HepG2 (cell line): ENCODE measurements at regions not wholly inside any gene's neighbourhood (a gene's known extent, or its start where the extent isn't known, plus 50 kb on each side); places are given as distances from the start of the nearest gene placed in this dataset.

Source experiments
- ATAC-seq: fragments of 200-7000 bp; cut with Tn5 transposase; 3 replicates; pipeline ENCODE4 v1.9.1; 2020; ENCODE audit warnings: mild to moderate bottlenecking, moderate library complexity
- BruUV-seq: library from RNA; stranded (reverse); fragments of 400-500 nt; replicated peaks from 2 replicates; lab custom pipeline; 2021; lab: Mats Ljungman, UMichigan
- CTCF ChIA-PET: fragments of 300-600 bp; formaldehyde crosslinking; extraction: SDS; loops from one replicate; lab custom pipeline; 2021; ENCODE audit warnings: low total read pairs, inconsistent platforms, low intra/inter-chr PET ratio; lab: Yijun Ruan, JAX
- POLR2A ChIA-PET: fragments of 350-600 bp; sonication (Branson Sonifier 250); formaldehyde crosslinking; loops from one replicate; lab custom pipeline; 2020; ENCODE audit warnings: antibody characterized with exemption, inconsistent platforms; lab: Yijun Ruan, JAX
- DNase-seq: peaks from one replicate; pipeline ENCODE4 v3.0.0-alpha.2; 2015; ENCODE audit warnings: low spot score
- FAIRE-seq: peaks from 3 replicates; lab custom pipeline; 2011; peaks lifted over from hg19 to GRCh38; lab: Jason Lieb, UNC
- H2AFZ ChIP-seq: one replicate; pipeline ENCODE4 v1.6.1; 2011; ENCODE audit warnings: low read length, inconsistent platforms
- H3K27ac ChIP-seq: fragments of 300-600 bp; 3 replicates; pipeline ENCODE4 v1.8.0; 2011; ENCODE audit warnings: mixed run types, mild to moderate bottlenecking, mixed read lengths, low read length, inconsistent platforms; ENCODE audit not compliant: insufficient read depth; ENCODE audit errors: extremely low read length
- H3K27me3 ChIP-seq, 2 experiments: fragments of 200-600 bp in 1 of 2; 2 replicates in 1 of 2; 3 replicates in 1 of 2; pipeline versions ENCODE4 v1.6.0 to v1.8.0; 2011; ENCODE audit warnings: low read length in 2 of 2, mild to moderate bottlenecking in 2 of 2, moderate library complexity in 2 of 2, inconsistent platforms in 1 of 2; ENCODE audit not compliant: insufficient read depth in 2 of 2, control insufficient read depth in 1 of 2
- H3K36me3 ChIP-seq, 2 experiments: fragments of 200-600 bp in 1 of 2; replicated peaks in 1 of 2; 2 replicates in 1 of 2; 3 replicates in 1 of 2; pipeline versions ENCODE4 v1.5.1 to v1.8.0; 2011; ENCODE audit warnings: low read length in 2 of 2, inconsistent platforms in 1 of 2; ENCODE audit not compliant: insufficient read depth in 2 of 2, control insufficient read depth in 1 of 2
- H3K4me1 ChIP-seq: 2 replicates; pipeline ENCODE4 v1.5.1; 2012; ENCODE audit warnings: low read length, inconsistent platforms; ENCODE audit not compliant: insufficient read depth
- H3K4me2 ChIP-seq: 2 replicates; pipeline ENCODE4 v1.6.0; 2011; ENCODE audit warnings: low read depth, low read length, inconsistent platforms
- H3K4me3 ChIP-seq, 3 experiments: fragments of 200-600 bp in 1 of 3; sonication (generic), shearing (Covaris generic) in 1 of 3; replicated peaks in 1 of 3; 2 replicates each; pipeline ENCODE4 v1.5.1; 2011 to 2016; ENCODE audit warnings: low read length in 3 of 3, inconsistent platforms in 2 of 3, low read depth in 2 of 3, mild to moderate bottlenecking in 2 of 3, control low read depth in 1 of 3, mixed read lengths in 1 of 3; ENCODE audit not compliant: insufficient read depth in 1 of 3
- H3K79me2 ChIP-seq: one replicate; pipeline ENCODE4 v1.6.1; 2011; ENCODE audit warnings: low read length, inconsistent platforms; ENCODE audit not compliant: insufficient read depth
- H3K9ac ChIP-seq: 2 replicates; pipeline ENCODE4 v1.6.0; 2011; ENCODE audit warnings: mild to moderate bottlenecking, low read depth, low read length, inconsistent platforms; ENCODE audit not compliant: insufficient read depth
- H3K9me3 ChIP-seq: 2 replicates; pipeline ENCODE4 v1.5.1; 2012; ENCODE audit warnings: mild to moderate bottlenecking, low read length
- H4K20me1 ChIP-seq: 2 replicates; pipeline ENCODE4 v1.6.0; 2011; ENCODE audit warnings: inconsistent platforms, mild to moderate bottlenecking, low read length, moderate library complexity; ENCODE audit not compliant: insufficient read depth
- CTCF ChIP-seq: sonication (generic); formaldehyde crosslinking; IDR thresholded peaks from 2 replicates; pipeline ENCODE4 v1.5.0; 2020; ENCODE audit warnings: mild to moderate bottlenecking, missing genetic modification reagents, moderate library complexity
- KDM2A ChIP-seq: sonication (generic); formaldehyde crosslinking; IDR thresholded peaks from 2 replicates; pipeline ENCODE4 v1.4.0; 2020; ENCODE audit warnings: low read depth, missing genetic modification reagents, borderline replicate concordance
- SMC3 ChIP-seq: IDR thresholded peaks from 2 replicates; pipeline ENCODE4 v1.6.1; 2011; ENCODE audit warnings: low read length, improper control_type of control experiment
- TEAD3 ChIP-seq: optimal IDR thresholded peaks from 2 replicates; pipeline ENCODE3; 2016; ENCODE audit warnings: borderline replicate concordance
- XRCC5 ChIP-seq: fragments of 200-400 bp; formaldehyde crosslinking; optimal IDR thresholded peaks from 2 replicates; pipeline ENCODE3; 2017; ENCODE audit warnings: mild to moderate bottlenecking, low read length
- ZBTB3 ChIP-seq: sonication (generic); formaldehyde crosslinking; IDR thresholded peaks from 2 replicates; pipeline ENCODE4 v1.4.0; 2020; ENCODE audit warnings: low read depth, mild to moderate bottlenecking, moderate library complexity, missing genetic modification reagents, borderline replicate concordance
- ZBTB7A ChIP-seq: sonication (generic); formaldehyde crosslinking; IDR thresholded peaks from 2 replicates; pipeline ENCODE4 v1.8.0; 2022; ENCODE audit warnings: mild to moderate bottlenecking, missing genetic modification reagents
- ZNF614 ChIP-seq: IDR thresholded peaks from 2 replicates; pipeline ENCODE4 v1.6.1; 2018; ENCODE audit warnings: missing biosample characterization, missing genetic modification reagents, inconsistent platforms, borderline replicate concordance
- WGBS: methylation state at CpG from one replicate; pipeline ENCODE4 v1.1.6; 2017; ENCODE audit warnings: low lambda C conversion rate; 5-methylcytosine and 5-hydroxymethylcytosine counted together
- in situ Hi-C: cut with HindIII; loops from 2 replicates; pipeline ENCODE4 v1.10.0; 2017; ENCODE audit warnings: low pct_unique_long_range_greater_than_20kb; ENCODE audit not compliant: extremely low pct_ligation_motif_present
- intact Hi-C: fragments of 100-400 bp; cut with micrococcal nuclease; formaldehyde crosslinking; loops from one replicate; pipeline ENCODE4 v1.10.0; 2022; ENCODE audit not compliant: unreplicated experiment
- TF ChIP-seq, protein P1 (sequence below): IDR thresholded peaks from 2 replicates; pipeline ENCODE4 v1.4.0; 2020; ENCODE audit warnings: mild to moderate bottlenecking, missing genetic modification reagents
- TF ChIP-seq, protein P2 (sequence below): IDR thresholded peaks from 2 replicates; pipeline ENCODE4 v1.6.1; 2016; ENCODE audit warnings: missing compliant biosample characterization, missing genetic modification reagents, borderline replicate concordance
- TF ChIP-seq, protein P3 (sequence below): sonication (generic); formaldehyde crosslinking; IDR thresholded peaks from 2 replicates; pipeline ENCODE4 v1.4.0; 2020; ENCODE audit warnings: missing genetic modification reagents

DNA sequence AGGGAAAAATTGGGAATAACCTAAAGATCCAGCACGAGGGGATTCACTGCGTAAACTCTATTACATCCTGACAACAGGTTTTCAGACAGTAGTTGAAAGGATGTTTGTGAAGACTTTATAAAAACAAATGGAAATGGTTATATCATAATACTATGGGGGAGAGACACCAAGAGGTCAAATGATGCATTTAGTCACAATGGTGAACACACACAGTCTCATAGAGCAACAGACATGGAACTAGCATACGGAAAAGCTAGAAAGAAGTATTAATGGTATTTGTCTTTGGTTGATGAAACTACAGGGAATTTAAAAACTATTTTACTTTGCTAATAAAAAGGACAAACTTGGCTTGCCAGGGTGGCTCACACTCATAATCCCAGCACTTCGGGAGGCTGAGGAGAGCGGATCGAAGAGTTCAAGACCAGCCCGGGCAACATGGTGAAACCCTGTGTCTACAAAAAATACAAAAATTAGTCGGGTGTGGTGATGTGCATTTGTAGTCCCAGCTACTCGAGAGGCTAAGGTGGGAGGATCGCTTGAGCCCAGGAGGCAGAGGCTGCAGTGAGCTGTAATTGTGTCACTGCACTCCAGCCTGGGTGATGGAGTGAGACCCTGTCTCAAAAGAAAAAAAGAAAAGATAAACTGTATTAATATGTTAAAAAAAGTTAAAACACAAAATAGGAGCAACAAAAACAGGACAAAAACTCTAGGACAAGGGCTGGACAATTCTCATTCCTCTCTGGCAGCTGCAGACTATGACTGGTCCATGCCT lies 94.8 kb downstream of the MYCN start (continued):
- TF ChIP-seq, protein P1, sequence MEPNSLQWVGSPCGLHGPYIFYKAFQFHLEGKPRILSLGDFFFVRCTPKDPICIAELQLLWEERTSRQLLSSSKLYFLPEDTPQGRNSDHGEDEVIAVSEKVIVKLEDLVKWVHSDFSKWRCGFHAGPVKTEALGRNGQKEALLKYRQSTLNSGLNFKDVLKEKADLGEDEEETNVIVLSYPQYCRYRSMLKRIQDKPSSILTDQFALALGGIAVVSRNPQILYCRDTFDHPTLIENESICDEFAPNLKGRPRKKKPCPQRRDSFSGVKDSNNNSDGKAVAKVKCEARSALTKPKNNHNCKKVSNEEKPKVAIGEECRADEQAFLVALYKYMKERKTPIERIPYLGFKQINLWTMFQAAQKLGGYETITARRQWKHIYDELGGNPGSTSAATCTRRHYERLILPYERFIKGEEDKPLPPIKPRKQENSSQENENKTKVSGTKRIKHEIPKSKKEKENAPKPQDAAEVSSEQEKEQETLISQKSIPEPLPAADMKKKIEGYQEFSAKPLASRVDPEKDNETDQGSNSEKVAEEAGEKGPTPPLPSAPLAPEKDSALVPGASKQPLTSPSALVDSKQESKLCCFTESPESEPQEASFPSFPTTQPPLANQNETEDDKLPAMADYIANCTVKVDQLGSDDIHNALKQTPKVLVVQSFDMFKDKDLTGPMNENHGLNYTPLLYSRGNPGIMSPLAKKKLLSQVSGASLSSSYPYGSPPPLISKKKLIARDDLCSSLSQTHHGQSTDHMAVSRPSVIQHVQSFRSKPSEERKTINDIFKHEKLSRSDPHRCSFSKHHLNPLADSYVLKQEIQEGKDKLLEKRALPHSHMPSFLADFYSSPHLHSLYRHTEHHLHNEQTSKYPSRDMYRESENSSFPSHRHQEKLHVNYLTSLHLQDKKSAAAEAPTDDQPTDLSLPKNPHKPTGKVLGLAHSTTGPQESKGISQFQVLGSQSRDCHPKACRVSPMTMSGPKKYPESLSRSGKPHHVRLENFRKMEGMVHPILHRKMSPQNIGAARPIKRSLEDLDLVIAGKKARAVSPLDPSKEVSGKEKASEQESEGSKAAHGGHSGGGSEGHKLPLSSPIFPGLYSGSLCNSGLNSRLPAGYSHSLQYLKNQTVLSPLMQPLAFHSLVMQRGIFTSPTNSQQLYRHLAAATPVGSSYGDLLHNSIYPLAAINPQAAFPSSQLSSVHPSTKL (CRISPR knock-in tag): no peak
- TF ChIP-seq, protein P2, sequence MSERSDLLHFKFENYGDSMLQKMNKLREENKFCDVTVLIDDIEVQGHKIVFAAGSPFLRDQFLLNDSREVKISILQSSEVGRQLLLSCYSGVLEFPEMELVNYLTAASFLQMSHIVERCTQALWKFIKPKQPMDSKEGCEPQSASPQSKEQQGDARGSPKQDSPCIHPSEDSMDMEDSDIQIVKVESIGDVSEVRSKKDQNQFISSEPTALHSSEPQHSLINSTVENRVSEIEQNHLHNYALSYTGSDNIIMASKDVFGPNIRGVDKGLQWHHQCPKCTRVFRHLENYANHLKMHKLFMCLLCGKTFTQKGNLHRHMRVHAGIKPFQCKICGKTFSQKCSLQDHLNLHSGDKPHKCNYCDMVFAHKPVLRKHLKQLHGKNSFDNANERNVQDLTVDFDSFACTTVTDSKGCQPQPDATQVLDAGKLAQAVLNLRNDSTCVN (CRISPR knock-in tag): no peak
- TF ChIP-seq KDM2A (CRISPR knock-in tag) (no peak), ZNF614 (CRISPR knock-in tag) (no peak)
- TF ChIP-seq, all 625 proteins: peak for 0

DNA sequence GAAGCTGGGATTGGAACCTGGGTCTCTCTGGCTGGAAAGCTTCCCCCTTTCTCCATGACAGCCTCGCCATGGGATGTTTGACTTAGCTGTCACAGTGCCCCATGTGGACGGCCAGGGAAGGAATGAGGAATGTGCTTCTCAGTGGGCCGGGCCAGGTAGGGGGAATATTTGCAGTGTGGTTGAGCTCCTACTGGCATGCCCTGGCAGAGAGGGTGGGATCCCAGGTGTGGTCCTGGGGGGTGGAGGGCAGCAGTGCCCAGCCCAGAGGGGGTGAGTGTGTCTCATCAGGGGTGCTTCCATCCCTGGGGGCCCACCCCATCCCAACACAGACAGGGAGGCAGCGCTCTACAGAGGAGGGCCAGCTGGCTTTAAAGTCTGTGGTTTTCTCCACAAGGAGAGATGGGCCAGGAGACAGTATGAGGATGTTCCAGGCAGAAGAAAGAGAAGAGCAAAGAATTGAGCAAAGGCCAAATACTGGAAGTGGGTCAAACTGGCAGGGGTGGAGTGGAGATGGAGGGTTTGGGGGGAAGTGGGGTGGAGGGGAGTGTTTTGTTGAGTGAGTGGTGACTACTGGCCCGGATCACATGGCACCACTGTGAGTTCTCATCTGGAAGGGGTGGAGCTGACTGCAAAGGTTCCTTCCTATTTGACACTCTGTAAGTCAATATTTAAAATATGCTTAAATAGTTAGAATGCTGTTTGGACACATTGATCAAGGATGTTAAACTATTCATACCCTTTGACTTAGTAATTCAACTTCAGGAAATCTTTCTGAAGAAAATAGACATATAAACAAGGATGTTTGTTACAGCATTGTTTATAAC lies 94.0 kb downstream of the MYCN start:
- ChIA-PET CTCF (no interaction called here), POLR2A (no interaction called here)
- Histone ChIP-seq H3K4me1 (peaks cover 20% of the 10 kb centered on the region), H4K20me1 (no peaks in the 10 kb centered on the region), H3K9me3 (no peaks in the 10 kb centered on the region), H3K79me2 (no peaks in the 10 kb centered on the region), H3K27ac (no peak overlapping the region), H3K4me3 (no peak overlapping the region), H3K9ac (no peak overlapping the region), H3K4me2 (no peak overlapping the region), H3K36me3 (no peaks in the 10 kb centered on the region), H3K27me3 (peaks cover 0 to 32% of the 10 kb centered on the region in 2 experiments; a peak in 4 of 5 replicates), H2AFZ (no peak overlapping the region)
- no TSS peak for BruUV-seq
- FAIRE-seq (peak; percentile 63), ATAC-seq (peak; percentile 94), DNase-seq (peak; percentile 40)
- in situ Hi-C loops: no loop called here
- 27% methylated on average over 5 of the region's 5 CpGs for WGBS
- intact Hi-C loops: loop anchor here (10.0 kb wide), 1 partner anchor 180 kb away; no protein-coding TSS in a partner anchor
- TF ChIP-seq ZBTB3 (CRISPR knock-in tag) (no peak), ZBTB7A (CRISPR knock-in tag) (no peak), SMC3 (peak; percentile 27; the same call in 1 of the 2 replicates), CTCF (peak; percentile 57), XRCC5 (peak; percentile 44), TEAD3 (CRISPR knock-in tag) (peak; percentile 75)
- TF ChIP-seq, protein P3, sequence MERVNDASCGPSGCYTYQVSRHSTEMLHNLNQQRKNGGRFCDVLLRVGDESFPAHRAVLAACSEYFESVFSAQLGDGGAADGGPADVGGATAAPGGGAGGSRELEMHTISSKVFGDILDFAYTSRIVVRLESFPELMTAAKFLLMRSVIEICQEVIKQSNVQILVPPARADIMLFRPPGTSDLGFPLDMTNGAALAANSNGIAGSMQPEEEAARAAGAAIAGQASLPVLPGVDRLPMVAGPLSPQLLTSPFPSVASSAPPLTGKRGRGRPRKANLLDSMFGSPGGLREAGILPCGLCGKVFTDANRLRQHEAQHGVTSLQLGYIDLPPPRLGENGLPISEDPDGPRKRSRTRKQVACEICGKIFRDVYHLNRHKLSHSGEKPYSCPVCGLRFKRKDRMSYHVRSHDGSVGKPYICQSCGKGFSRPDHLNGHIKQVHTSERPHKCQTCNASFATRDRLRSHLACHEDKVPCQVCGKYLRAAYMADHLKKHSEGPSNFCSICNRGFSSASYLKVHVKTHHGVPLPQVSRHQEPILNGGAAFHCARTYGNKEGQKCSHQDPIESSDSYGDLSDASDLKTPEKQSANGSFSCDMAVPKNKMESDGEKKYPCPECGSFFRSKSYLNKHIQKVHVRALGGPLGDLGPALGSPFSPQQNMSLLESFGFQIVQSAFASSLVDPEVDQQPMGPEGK: 0 out of 2 replicates have a peak, but pooled peaks have one; percentile 26
